ENCODE measurements at regions not wholly inside any gene's neighbourhood (a gene's known extent, or its start where the extent isn't known, plus 50 kb on each side); places are given as distances from the start of the nearest gene placed in this dataset.

GRCh38 chr7:86937363-86937878 is 122.0 kb downstream of the ELAPOR2 start:
- Histone ChIP-seq H3K36me3 (replicated peaks in 1 of 2) (no peaks in the 10 kb centered on the region), H3K4me3 (no peak overlapping the region), H3K4me1 (replicated peaks in 1 of 2) (no peaks in the 10 kb centered on the region), H3K27ac (no peak overlapping the region), H3K27me3 (no peaks in the 10 kb centered on the region), H3K9me3 (replicated peaks in 1 of 3) (no peaks in the 10 kb centered on the region)
- intact Hi-C loops (cut with DNase I) = loop anchor here in 1 of 2 donors (5.0 to 10.0 kb wide), 2 partner anchors 205 to 287 kb away; no protein-coding TSS in a partner anchor
- TF ChIP-seq POLR2A (IDR thresholded peaks at IDR 0.05) = no peak
- TF ChIP-seq CTCF (IDR thresholded peaks at IDR 0.05) = no peak
- no peak for DNase-seq
- 76 to 85% (median 82%) methylated on average over 2 of the region's 2 CpGs for WGBS, 4 donors

GRCh38 chr7:86933295-86933845 is 126.1 kb downstream of the ELAPOR2 start:
- H3K27me3 ChIP-seq = no peaks in the 10 kb centered on the region
- H3K9me3 ChIP-seq (replicated peaks in 1 of 3) = no peaks in the 10 kb centered on the region
- 78 to 89% (median 82%) methylated on average over 4 of the region's 4 CpGs for whole genome bisulfite sequencing, 4 donors

GRCh38 chr7:86932038-86932512 is 127.4 kb downstream of the ELAPOR2 start:
- peak in 1 of 7 donors; percentile 14 for DNase-seq
- H3K27ac ChIP-seq = no peak overlapping the region
- 65 to 83% (median 70%) methylated on average over 3 of the region's 3 CpGs for WGBS, 4 donors
- H3K4me3 ChIP-seq = no peak overlapping the region
- TF ChIP-seq POLR2A (IDR thresholded peaks at IDR 0.05) = no peak
- no peak for TF ChIP-seq CTCF (IDR thresholded peaks at IDR 0.05)
- H3K9me3 ChIP-seq (replicated peaks in 1 of 3) = no peaks in the 10 kb centered on the region
- no peaks in the 10 kb centered on the region for H3K36me3 ChIP-seq (replicated peaks in 1 of 2)
- intact Hi-C loops (cut with DNase I) = loop anchor here in 1 of 2 donors (10.0 kb wide), 1 partner anchor 293 kb away; no protein-coding TSS in a partner anchor
- no peaks in the 10 kb centered on the region for H3K27me3 ChIP-seq
- H3K4me1 ChIP-seq (replicated peaks in 1 of 2) = no peaks in the 10 kb centered on the region

More at GRCh38 chr7:86933295-86933845, 126.1 kb downstream of the ELAPOR2 start:
- Histone ChIP-seq H3K4me1 (replicated peaks in 1 of 2) (no peaks in the 10 kb centered on the region), H3K27ac (no peak overlapping the region), H3K36me3 (replicated peaks in 1 of 2) (no peaks in the 10 kb centered on the region), H3K4me3 (no peak overlapping the region)
- TF ChIP-seq CTCF (IDR thresholded peaks at IDR 0.05) (no peak), POLR2A (IDR thresholded peaks at IDR 0.05) (no peak)
- DNase-seq = no peak
- intact Hi-C loops (cut with DNase I) = loop anchor here in 1 of 2 donors (10.0 kb wide), 1 partner anchor 291 kb away; no protein-coding TSS in a partner anchor

- TF ChIP-seq POLR2A (IDR thresholded peaks at IDR 0.05) = no peak
- no peak for TF ChIP-seq CTCF (IDR thresholded peaks at IDR 0.05)
- Histone ChIP-seq H3K27ac (no peak overlapping the region), H3K27me3 (no peaks in the 10 kb centered on the region), H3K36me3 (replicated peaks in 1 of 2) (no peaks in the 10 kb centered on the region), H3K4me1 (replicated peaks in 1 of 2) (no peaks in the 10 kb centered on the region), H3K9me3 (replicated peaks in 1 of 3) (no peaks in the 10 kb centered on the region), H3K4me3 (no peak overlapping the region)
- intact Hi-C loops (cut with DNase I) = loop anchor here in 1 of 2 donors (10.0 kb wide), 1 partner anchor 293 kb away; no protein-coding TSS in a partner anchor
- DNase-seq = no peak
- WGBS, 4 donors = 70 to 82% (median 76%) methylated on average over 2 of the region's 2 CpGs
Measured at GRCh38 chr7:86931439-86931838, 128.0 kb downstream of the ELAPOR2 start.

Data from adrenal gland (tissue), 9 donors.